GM12873 (cell line): ENCODE measurements at regions not wholly inside any gene's neighbourhood (a gene's known extent, or its start where the extent isn't known, plus 50 kb on each side); places are given as distances from the start of the nearest gene placed in this dataset.

Experiments
- CTCF ChIP-seq: IDR thresholded peaks from 2 replicates; pipeline ENCODE4 v1.5.1; 2012; ENCODE audit warnings: low read depth, mild to moderate bottlenecking, moderate library complexity, low read length, control low read depth; ENCODE audit not compliant: insufficient read depth; ENCODE audit errors: missing control alignments

GRCh38 chr1:219463636-219464035, 149.3 kb downstream of the ZC3H11B start:
- no peak for TF ChIP-seq CTCF

GRCh38 chr1:219461981-219462400, 150.9 kb downstream of the ZC3H11B start:
- no peak for TF ChIP-seq CTCF

DNA sequence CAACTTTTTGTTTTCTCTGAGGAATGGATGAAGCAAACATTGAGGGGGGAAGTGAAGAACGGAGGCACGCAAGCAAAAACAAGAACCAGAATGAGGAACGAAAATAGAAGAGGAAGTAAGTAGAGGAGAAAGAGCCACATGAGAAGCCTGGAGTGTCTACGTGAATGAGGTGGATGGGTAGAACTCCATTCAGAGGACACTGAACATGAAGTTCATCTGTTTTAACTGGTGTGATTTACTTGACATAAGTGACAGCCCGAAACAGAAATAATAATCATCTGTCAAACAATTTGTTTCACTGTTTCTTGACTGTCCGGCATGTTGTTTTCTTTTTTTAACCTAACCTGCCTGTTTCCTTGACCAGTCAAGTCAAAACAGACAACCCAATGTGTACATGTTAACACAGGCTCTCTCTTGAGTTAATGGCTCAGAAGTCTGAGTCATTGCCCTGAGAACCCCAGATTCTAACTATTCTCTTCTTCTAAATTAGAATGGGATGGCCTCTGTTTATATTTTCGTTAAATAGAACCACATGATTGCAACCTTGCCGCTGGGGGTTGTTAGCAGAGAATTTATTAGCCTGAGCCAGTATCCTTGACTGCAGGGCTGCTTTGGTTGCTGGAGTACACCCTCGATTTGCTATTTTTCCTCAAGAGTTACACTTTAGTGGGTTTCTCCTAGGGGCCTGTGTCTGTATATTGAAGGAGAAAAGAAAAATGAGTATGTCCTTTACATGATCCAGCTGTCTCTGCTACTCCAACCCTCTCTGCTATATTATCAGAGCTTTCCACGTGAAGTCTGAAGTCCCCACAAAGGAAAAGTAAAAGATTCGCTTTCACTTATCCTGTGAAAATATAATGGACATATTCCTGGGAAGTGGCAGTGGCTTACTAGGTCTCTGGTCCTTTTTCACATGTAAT, 151.7 kb downstream of the ZC3H11B start:
- no peak for TF ChIP-seq CTCF

GRCh38 chr1:219460081-219460895, 152.6 kb downstream of the ZC3H11B start:
- TF ChIP-seq CTCF: no peak

GRCh38 chr1:219459351-219460080, 153.4 kb downstream of the ZC3H11B start:
- TF ChIP-seq CTCF: no peak

DNA sequence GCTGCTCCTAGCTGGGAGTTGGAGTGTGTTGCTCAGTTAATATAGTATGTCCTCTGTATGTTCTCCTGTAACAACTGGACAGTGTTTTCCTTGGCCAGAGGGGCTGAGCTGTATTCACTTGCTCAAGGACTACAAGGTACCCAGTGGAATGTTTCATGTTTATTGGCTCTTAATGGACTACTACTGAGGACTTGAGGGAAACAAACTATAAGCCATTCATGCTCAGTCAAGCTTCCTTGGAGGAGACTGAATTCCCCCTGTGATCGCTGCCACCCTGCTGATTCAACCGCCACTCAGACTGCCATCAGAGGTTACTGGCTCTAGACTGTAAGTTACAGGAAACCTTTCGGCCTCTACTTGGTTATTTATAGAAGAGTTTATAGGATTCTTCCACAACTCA, 166.6 kb downstream of the ZC3H11B start:
- no peak for TF ChIP-seq CTCF
